HG02852 (cell line): ENCODE measurements at regions not wholly inside any gene's neighbourhood (a gene's known extent, or its start where the extent isn't known, plus 50 kb on each side); places are given as distances from the start of the nearest gene placed in this dataset.
"Not testable (repeated sequence)": the region's sequence is repeated elsewhere in the genome, so short reads cannot be mapped to it uniquely, and the experiment has no call there.

Experiments
- ATAC-seq: cut with Tn5 transposase; IDR thresholded peaks from one replicate; pipeline ENCODE4 v1.9.1; 2021; ENCODE audit warnings: mild to moderate bottlenecking, moderate library complexity; ENCODE audit not compliant: unreplicated experiment

- no peak for ATAC-seq
These were observed 223.1 kb downstream of the RNF144A start for GRCh38 chr2:7140306-7140705.

- no peak for ATAC-seq
These were observed 228.5 kb downstream of the RNF144A start for GRCh38 chr2:7145707-7146106.

DNA sequence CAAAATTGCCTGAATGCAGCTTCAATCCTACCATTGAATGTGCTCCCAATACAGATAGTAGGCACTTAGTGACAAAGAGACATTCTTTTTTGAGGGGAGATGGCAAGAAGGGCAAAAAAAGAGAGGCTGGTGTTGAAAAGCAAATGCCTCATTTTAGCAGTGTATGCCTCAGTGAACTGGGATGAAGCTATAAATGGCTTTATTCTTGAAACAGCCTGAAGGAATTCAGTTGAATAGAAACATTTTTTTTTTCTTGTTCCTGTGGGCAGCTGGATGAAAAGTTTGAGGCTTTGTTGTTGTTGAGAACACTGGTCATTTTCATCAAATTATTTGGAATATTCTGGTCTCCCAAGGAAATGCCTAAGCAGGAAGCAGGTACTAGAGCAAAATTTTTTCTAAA, 228.9 kb downstream of the RNF144A start:
- ATAC-seq: no peak

- ATAC-seq: no peak
These were observed 237.4 kb downstream of the RNF144A start for GRCh38 chr2:7154656-7155055.

DNA sequence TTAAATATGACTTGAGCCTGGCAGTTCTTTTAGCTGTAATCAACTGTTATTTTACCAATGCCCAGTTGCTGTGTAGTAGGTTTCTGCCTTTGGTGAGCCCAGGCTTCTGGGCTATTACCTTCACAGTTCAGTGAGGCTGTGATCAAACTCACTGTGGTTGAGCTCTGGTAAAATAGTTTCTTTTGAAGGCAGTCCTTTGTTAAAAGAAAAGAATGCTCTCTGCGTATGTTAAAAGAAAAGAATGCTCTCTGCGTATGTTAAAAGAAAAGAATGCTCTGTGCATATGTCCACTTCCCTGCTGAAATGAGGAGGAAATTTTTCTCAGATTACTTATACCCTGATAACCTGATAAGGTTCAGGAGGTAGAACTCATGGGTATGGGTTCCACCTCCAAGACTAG, 244.3 kb downstream of the RNF144A start:
- no peak for ATAC-seq

DNA sequence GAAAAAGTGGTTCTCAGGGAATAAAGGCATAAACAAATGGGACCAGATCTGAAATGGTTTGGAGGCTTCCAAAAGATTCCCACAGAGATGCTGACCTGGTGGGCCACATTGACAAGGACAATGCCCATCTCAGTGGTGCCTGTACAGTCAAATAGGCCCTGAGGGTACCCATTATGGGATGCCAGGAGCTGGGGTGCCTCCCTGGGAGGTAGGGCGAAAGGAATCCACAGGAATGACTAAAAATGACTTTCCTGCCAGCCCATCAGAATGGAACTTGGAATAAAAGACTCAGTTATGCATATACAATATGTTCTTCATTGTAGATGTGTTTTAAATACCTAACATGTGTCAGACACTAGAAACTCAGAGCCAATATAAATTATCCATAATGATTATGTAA, 248.5 kb downstream of the RNF144A start:
- no peak for ATAC-seq

GRCh38 chr2:7167801-7168411, 250.7 kb downstream of the RNF144A start:
- no peak for ATAC-seq

DNA sequence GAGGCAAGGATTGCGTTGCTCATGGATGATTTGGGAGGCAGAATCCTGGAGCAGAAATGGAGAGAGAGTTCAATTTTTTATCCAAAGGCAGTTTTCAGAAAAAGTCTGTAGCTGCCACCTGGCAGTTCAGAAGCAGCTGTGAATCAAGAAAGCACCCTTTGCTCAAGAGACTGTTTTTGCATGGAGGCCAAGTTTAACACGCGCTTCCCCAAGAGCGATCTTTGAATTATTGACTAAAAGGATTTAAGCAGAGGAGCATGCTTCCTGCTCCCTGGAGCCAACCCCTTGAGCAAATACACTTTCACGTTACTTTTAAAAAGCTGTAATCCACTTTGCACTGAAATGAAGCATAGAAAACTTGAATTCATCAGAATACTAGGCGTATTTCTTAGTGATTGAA, 252.4 kb downstream of the RNF144A start:
- ATAC-seq: no peak

GRCh38 chr2:7178996-7179395, 261.8 kb downstream of the RNF144A start:
- not testable (repeated sequence) for ATAC-seq

- ATAC-seq: no peak
These were observed 263.6 kb downstream of the RNF144A start for GRCh38 chr2:7180638-7181370.

GRCh38 chr2:7182525-7182924, 265.3 kb downstream of the RNF144A start:
- no peak for ATAC-seq

GRCh38 chr2:7189106-7189505, 271.9 kb downstream of the RNF144A start:
- ATAC-seq: no peak

DNA sequence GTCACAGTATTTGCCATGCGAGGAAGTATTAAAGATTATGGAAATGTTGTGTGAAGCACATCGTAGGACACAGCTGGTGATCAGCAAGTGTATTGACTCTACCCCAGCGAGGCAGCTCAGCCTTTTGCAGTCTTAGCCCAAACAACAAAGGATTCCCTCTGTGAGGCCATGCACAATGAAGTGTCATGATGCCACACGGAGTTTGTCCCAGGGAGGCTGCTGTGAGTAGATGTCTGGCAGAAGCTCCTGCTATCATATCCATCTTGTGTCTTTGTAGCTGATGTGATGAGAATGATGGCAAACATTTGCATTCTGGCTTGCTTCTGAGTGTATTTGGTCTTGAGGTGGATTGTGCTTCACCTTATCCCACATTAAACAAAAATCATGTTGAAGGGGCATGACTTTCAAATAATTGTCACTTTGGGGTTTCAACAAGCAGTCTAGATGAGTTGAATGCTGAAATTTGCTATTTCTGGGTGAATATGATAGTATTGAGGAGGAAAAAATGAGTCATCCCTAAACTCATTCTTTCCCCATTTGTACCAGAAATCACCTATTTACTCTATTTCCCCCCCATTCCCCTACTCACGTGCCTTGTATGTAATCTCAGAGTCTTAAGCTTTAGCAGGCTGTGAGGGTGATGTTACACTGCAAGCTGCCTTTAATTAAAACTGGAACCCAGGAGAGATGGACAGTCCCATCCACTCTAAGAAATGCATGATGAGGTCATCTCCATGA, 273.5 kb downstream of the RNF144A start:
- peak; percentile 50 for ATAC-seq

- ATAC-seq: no peak
These were observed 274.7 kb downstream of the RNF144A start for GRCh38 chr2:7191932-7192331.

GRCh38 chr2:7193457-7193856, 276.2 kb downstream of the RNF144A start:
- no peak for ATAC-seq

DNA sequence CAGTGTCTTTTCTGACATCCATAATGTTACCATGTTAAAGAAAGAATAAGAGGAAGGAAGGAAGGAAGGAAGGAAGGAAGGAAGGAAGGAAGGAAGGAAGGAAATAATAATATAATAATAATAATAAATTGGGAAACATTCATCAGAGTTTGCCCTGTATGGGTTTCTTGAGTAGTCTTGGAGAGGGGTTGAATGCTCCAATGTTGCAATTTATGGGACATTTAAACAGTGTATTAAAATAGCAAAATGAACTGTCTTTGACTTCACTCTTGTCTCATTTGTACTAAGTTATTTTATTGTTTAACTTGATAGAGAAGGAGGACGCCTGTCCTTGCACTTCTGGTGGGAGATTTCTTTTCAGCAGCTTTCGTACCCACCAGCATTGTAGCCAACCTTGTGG, 277.7 kb downstream of the RNF144A start:
- ATAC-seq: no peak

GRCh38 chr2:7196883-7197282, 279.7 kb downstream of the RNF144A start:
- ATAC-seq: no peak

- ATAC-seq: no peak
These were observed 284.6 kb downstream of the RNF144A start for GRCh38 chr2:7201851-7202250.

DNA sequence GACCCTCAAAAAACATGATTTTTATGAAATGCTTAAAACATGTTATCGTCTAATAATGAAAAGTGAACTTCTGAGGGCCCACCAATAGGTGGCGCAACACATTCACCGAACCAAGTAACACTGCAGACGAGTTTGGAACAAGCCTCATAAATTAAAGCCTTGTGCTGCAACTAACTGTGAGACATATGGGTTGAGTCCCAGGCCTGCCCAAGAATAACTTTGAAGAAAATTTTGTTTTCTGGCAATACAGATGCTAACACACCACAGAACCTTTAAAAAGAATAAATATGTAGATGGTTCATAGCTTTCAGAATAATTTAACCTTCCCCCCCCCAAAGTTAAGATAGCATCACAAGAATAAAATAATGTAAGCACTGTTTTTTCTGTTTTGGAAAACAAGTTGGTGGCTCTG, 285.9 kb downstream of the RNF144A start:
- no peak for ATAC-seq

GRCh38 chr2:7205151-7205830, 288.1 kb downstream of the RNF144A start:
- ATAC-seq: no peak

GRCh38 chr2:7206111-7206810, 289.0 kb downstream of the RNF144A start:
- ATAC-seq: no peak
